ENCODE measurements at regions not wholly inside any gene's neighbourhood (a gene's known extent, or its start where the extent isn't known, plus 50 kb on each side); places are given as distances from the start of the nearest gene placed in this dataset.

DNA sequence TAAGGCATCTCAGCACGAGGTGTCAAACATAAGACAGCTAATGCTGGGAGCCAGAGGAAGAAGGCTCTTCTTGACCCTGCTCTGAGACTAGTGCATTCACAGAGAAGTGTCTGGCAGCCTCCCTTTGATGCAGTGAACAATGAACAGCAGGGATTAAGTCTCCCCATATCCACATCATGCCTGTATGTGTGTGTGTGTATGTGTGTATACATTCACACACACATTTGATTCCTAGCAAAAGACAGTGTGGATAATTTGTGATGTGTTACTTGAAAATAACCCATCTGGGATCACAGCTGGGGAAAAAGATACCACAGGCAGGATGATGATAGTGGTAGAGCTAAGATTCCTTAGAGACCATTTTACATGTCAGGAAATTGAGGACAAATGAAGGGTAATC is 485.9 kb upstream of the GOT2 start:
- TF ChIP-seq POLR2A (IDR thresholded peaks at IDR 0.05) (no peak), EP300 (IDR thresholded peaks at IDR 0.05) (no peak), POLR2AphosphoS5 (IDR thresholded peaks at IDR 0.05) (no peak), CTCF (IDR thresholded peaks at IDR 0.05) (no peak)
- Histone ChIP-seq H3K4me3 (no peak overlapping the region), H3K9me3 (no peaks in the 10 kb centered on the region), H3K27me3 (no peaks in the 10 kb centered on the region), H3K4me1 (no peaks in the 10 kb centered on the region), H3K36me3 (no peaks in the 10 kb centered on the region), H3K27ac (no peak overlapping the region)
- intact Hi-C loops (cut with DNase I; ENCODE audit: low total_unique reads): no loop called here
- DNase-seq: no peak
- WGBS, 5 donors: 51 to 82% (median 55%) methylated on average over 1 of the region's 1 CpG

- no peaks in the 10 kb centered on the region for H3K27me3 ChIP-seq
- intact Hi-C loops (cut with DNase I; ENCODE audit: low total_unique reads): no loop called here
- no peaks in the 10 kb centered on the region for H3K36me3 ChIP-seq
- H3K9me3 ChIP-seq: no peaks in the 10 kb centered on the region
- no peak overlapping the region for H3K4me3 ChIP-seq
- no peak for TF ChIP-seq CTCF (IDR thresholded peaks at IDR 0.05)
- no peak for TF ChIP-seq POLR2A (IDR thresholded peaks at IDR 0.05)
- no peak for TF ChIP-seq POLR2AphosphoS5 (IDR thresholded peaks at IDR 0.05)
- TF ChIP-seq EP300 (IDR thresholded peaks at IDR 0.05): no peak
- peaks cover 0 to 4% (median 0%) of the 10 kb centered on the region in 4 donors for H3K4me1 ChIP-seq
- DNase-seq: no peak
- WGBS, 5 donors: 79 to 90% (median 86%) methylated on average over 3 of the region's 3 CpGs
- no peak overlapping the region for H3K27ac ChIP-seq
Observed at GRCh38 chr16:59216291-59216690, 482.2 kb upstream of the GOT2 start.

DNA sequence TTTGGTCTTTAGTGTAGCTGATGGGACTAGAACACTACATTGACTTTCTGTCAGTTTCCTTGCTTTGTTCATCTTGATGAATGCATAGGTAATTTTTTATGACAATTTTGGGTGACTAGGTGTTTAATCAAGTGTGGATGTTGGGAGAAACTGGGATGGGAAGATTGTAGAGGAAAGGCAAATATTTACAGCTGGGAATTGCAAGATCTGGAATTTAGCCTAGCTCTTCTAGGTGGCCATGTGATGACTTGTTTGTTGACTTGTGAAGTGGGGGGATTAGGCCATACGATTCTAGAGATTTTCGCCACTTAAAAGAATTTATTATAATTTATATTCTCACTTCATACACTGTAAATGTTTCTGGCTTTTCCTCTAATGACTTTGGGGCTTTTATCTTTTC is 480.3 kb upstream of the GOT2 start:
- H3K4me3 ChIP-seq: no peak overlapping the region
- peaks cover 0 to 13% (median 2%) of the 10 kb centered on the region in 4 donors for H3K4me1 ChIP-seq
- DNase-seq: no peak
- intact Hi-C loops (cut with DNase I; ENCODE audit: low total_unique reads): no loop called here
- no peaks in the 10 kb centered on the region for H3K27me3 ChIP-seq
- WGBS, 5 donors: 12 to 65% (median 46%) methylated on average over 2 of the region's 2 CpGs
- no peaks in the 10 kb centered on the region for H3K36me3 ChIP-seq
- TF ChIP-seq EP300 (IDR thresholded peaks at IDR 0.05) (no peak), CTCF (IDR thresholded peaks at IDR 0.05) (no peak), POLR2AphosphoS5 (IDR thresholded peaks at IDR 0.05) (no peak), POLR2A (IDR thresholded peaks at IDR 0.05) (no peak)
- no peak overlapping the region for H3K27ac ChIP-seq
- no peaks in the 10 kb centered on the region for H3K9me3 ChIP-seq

GRCh38 chr16:59213952-59214351 is 479.8 kb upstream of the GOT2 start:
- 55 to 79% (median 67%) methylated on average over 1 of the region's 1 CpG for WGBS, 5 donors
- no peak overlapping the region for H3K27ac ChIP-seq
- no peaks in the 10 kb centered on the region for H3K27me3 ChIP-seq
- intact Hi-C loops (cut with DNase I; ENCODE audit: low total_unique reads): no loop called here
- no peaks in the 10 kb centered on the region for H3K36me3 ChIP-seq
- H3K4me3 ChIP-seq: no peak overlapping the region
- H3K9me3 ChIP-seq: no peaks in the 10 kb centered on the region
- DNase-seq: no peak
- TF ChIP-seq CTCF (IDR thresholded peaks at IDR 0.05): no peak
- no peak for TF ChIP-seq POLR2A (IDR thresholded peaks at IDR 0.05)
- TF ChIP-seq POLR2AphosphoS5 (IDR thresholded peaks at IDR 0.05): no peak
- TF ChIP-seq EP300 (IDR thresholded peaks at IDR 0.05): no peak
- H3K4me1 ChIP-seq: peaks cover 0 to 13% (median 2%) of the 10 kb centered on the region in 4 donors

All from stomach (tissue), 8 donors.